GM12872 (cell line): ENCODE measurements at regions not wholly inside any gene's neighbourhood (a gene's known extent, or its start where the extent isn't known, plus 50 kb on each side); places are given as distances from the start of the nearest gene placed in this dataset.

Experiments used
- CTCF ChIP-seq: IDR thresholded peaks from 3 replicates; pipeline ENCODE4 v1.5.1; 2011; ENCODE audit warnings: low read depth, mild to moderate bottlenecking, low read length, moderate library complexity; ENCODE audit not compliant: insufficient read depth

GRCh38 chr13:78437781-78438180 lies 165.6 kb downstream of the POU4F1 start:
- no peak for TF ChIP-seq CTCF

- TF ChIP-seq CTCF: no peak
These were observed 167.0 kb downstream of the POU4F1 start for GRCh38 chr13:78436311-78436710.

GRCh38 chr13:78431328-78431727 lies 172.0 kb downstream of the POU4F1 start:
- TF ChIP-seq CTCF: no peak

- no peak for TF ChIP-seq CTCF
These were observed 172.5 kb downstream of the POU4F1 start for GRCh38 chr13:78430811-78431210.

GRCh38 chr13:78430166-78430791 lies 173.1 kb downstream of the POU4F1 start:
- no peak for TF ChIP-seq CTCF

- no peak for TF ChIP-seq CTCF
These were observed 174.7 kb downstream of the POU4F1 start for GRCh38 chr13:78428646-78429045.

GRCh38 chr13:78426183-78426582 lies 177.2 kb downstream of the POU4F1 start:
- TF ChIP-seq CTCF: no peak
